Midbrain (tissue), 1 donor: ENCODE measurements at regions not wholly inside any gene's neighbourhood (a gene's known extent, or its start where the extent isn't known, plus 50 kb on each side); places are given as distances from the start of the nearest gene placed in this dataset.

Source experiments
- DNase-seq: peaks from one replicate; lab custom pipeline; 2025; lab: John Stamatoyannopoulos, UW

DNA sequence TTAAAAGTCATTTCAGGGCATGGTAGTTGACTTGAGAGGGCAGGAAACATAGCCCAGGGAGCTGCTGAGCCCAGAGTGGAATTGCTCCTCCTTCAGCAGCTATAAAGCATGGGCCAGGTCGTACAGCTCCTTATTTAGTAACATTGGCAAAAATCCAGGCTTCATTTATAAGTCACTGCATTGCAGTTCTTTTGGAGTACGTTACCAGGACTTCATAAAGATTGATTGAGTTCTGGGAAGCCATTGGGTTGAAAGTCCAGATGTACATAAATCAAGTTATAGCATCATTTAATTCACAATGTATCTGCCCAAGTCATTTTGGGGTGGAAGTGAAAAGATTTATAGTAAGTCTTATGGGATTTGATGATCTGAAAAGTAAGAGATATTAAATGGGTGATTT lies 53.0 kb upstream of the ANKEF1 start:
- no peak for DNase-seq

DNA sequence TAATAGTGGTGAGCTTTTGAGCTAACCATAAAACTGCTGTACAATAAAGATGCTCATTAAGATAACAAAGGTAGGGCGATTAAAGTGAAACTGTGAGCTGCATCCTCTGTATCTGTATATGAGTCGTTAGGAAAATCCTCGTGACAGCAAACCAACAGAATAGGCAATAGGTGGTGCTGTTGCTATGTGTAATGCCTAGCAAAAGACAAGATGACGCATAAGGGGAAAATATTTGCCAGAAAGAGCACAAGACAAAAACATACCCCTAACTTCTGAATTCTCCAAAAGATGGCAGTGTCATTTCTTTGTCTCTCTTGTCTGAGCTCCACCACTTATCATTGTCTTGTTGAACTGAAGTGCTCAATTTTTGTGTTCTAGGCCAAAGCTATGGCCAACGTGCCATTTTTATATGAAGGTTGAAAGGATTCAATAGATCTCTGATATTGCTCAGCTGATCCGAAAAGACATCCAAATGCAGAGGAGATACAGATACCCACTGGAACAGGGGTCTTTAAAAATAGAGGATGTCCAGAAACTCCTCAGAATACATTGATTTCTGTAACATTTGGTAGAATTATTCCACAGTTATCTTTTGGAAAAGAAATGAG lies 56.3 kb upstream of the ANKEF1 start:
- peak; percentile 84 for DNase-seq

DNA sequence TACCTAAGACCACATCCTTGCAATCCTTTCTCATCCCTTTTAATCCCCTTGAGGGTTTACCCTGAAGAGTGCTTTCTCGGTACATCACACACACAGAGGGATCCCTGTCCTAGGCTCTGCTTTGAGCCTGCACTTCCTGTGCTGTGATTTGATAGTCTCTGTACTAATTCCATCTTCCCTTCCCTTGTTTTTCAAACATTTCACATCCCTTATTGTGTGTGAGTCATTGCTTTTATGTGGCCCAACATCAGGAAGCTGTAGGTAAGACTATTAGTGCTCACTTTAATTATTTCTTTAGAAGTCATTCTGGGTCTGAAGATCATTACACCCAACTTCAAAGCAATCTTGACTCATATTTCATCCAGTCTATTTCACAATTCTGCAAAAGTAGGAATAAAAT lies 57.2 kb upstream of the ANKEF1 start:
- DNase-seq = no peak

DNA sequence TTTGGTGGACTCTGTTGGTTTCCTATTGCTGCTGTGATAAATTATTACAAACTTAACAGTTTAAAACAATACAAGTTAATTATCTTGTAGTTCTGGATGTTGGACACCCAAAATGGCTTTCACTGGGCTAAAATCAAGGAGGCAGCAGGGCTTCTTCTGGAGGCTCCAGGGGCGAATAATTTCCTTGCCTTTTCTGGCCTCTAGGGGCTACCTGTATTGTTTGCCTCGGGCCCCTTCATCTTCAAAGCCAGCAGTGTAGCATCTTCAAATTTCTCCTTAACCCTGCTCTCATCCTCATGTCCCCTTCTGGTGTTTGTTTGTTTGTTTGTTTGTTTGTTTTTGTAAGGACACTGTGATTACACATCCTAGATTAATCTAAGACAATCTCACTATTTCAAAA lies 60.5 kb upstream of the ANKEF1 start:
- DNase-seq = no peak

DNA sequence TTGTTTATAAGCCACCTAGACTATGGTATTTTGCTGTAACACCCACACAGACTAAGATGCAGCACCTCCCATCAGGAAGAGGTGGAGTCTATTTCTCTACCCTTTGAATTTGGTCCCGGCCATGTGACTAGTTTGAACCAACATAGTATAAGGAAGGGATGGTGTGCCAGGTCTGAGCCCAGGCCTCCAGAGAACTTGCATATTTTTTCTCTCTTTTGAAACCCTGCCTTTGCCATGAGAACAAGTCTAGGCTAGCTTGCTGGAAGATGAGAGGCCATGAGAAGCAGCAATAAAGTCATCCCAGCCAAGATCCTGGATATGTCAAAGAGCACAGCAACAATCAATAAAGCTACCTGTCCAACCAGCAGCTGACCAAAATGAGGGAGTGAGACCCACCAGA lies 63.0 kb upstream of the ANKEF1 start:
- DNase-seq = no peak

DNA sequence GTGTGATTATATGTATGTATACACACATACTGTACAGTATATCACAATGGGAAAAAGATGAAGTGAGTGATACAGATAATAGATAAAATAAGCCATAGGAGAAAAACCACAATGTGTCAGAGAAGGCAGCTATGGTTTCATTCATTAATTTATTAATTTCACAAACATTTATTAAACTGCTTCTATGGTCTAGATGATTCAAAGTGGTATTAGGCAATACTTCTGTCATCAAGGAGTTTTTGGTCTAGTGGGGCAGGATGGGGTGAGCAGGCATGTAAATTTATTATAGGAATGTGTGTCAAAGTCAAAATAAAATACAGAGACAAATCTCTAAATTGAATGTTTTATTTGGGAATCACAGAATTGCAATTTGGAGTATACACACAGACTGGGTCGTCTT lies 65.2 kb upstream of the ANKEF1 start:
- DNase-seq = no peak

DNA sequence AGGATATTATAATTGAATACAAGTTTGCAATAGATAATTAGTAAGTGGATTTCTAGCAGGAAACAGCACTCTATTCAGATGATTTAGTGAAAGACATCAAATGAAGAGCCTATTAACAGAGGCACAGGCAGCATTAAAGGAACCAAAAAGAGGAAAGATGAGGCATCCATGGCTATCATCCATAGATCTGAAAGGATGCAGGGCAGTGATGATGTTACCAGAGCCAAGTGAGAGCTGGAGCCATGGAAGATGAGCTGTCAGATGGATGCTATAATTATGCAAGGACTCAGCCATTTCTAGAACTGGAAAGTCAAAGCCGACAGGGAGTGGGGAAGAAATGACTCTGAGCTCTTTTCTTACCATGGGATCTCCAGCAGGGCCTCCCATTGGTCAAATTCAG lies 66.8 kb upstream of the ANKEF1 start:
- no peak for DNase-seq

DNA sequence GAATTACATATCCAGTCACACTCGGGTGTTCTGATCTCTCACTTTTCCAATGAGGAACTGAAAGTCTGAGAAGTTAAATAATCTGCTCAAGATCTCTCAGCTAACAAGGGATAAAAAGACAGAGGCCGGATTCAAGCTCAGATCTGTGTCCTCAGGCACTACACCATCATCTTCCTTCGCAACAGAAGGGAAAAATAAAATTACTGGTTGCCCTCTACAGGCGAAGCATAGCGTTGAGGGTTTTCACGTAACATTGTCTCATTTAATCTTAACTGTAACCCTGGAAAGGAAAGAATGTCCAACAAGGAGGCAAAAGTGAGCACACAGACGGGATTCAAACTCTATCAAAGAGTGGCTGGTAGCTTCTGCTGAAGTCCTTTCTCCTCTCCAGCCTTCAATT lies 67.8 kb upstream of the ANKEF1 start:
- DNase-seq = no peak

DNA sequence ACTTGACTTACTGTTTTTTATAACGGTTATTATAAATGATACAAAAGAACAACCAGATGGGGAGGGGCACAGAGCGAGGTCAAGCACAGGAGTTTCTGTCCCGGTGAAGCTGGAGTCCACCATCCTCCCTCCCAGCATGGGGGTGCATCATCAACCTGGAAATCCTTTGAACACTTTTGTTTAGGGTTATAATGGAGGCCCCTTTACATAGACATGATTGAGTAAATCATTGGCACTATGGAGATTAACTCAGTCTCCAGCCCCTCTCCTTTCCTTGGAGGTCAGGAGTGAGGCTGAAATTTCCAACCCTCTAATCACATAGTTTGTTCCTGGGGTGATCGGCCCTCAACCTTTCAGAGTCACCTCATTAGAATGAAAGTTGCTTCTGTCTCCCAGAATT lies 71.8 kb upstream of the ANKEF1 start:
- no peak for DNase-seq

DNA sequence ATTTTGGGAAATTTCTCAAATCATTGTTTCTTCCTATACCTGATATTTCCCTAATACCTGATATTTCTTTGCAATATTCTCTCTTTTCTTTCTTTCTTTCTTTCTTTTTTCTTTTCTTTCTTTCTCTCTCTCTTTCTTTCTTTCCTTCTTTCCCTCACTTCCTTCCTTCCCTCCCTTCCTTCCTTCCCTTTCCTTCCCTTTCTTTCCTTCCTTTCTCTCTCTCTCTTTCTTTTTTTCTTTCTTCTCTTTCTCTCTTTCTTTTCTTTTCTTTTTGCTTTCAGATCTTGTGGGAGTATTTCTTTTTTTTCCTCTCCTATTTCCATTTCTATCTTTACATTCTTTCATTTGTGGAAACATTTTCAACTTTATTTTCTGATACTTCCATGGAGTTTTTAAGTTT lies 76.1 kb upstream of the ANKEF1 start:
- no peak for DNase-seq

DNA sequence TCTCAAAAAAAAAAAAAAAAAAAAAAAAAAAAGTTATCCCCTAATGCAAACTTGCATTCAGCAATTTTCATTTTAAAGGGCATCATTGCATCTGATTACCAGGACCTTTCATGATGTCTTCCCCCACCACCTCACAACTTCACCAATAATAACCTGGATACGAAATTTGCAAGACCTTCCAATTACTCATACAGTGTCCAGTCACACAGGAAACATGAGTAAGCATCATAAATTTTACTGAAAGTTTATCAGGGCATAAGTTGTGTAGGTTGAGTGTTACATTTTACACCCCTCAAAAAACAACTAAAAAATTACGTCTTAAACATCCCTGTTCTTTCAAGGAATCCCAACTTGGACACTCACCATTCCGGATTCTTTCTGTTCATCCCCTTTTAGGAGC lies 79.1 kb upstream of the ANKEF1 start:
- DNase-seq = no peak

DNA sequence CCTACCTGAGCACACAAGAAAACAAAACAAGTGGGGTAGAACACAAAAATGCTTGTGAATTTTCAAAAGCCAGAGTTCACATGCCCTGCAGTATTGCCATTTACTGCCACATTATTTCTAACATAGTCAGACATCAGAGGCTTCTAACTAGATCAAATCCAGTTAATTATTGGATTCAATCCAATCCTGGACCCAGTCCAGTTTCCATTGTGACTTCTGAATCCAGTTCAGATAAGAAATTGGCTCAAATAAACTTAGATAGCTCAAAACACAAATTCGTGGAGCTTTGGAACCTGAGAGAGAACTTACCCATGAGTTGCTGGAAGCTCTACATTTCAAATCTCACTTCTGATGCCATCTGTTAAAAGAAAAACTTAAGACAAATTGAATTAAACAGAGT lies 85.2 kb upstream of the ANKEF1 start:
- no peak for DNase-seq

DNA sequence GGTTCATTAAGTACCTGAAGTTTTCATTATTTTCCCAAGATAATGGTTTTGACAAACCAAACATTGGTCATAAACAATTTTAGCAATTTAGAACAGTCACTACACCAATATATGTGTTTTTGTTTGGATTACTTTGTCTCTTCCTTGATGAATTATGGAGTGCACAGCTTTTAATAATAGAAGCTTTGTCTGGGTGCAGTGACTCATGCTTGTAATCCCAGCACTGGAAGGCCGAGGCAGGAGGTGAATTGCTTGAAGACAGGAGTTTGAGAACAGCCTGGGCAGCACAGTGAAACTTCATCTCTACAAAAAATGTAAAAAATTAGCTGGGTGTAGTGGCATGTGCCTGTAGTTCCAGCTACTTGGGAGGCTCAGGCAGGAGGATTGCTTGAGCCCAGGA lies 89.4 kb upstream of the ANKEF1 start:
- no peak for DNase-seq

DNA sequence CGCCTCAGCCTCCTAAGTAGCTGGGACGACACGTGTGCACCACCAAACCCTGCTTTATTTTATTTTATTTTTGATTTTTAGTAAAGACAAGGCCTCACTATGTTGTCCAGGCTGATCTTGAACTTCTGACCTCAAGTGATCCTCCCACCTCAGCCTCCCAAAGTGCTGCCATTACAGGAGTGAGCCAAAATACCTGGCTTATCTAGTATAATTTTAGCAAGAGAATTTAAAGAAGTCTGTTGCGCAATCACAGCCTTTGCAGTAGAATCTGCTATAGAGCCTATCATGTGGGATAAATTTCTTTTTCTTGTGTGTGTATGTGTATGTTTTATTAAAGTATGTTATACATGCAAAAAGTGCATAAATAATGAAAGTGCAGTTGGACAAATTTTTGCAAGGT lies 92.1 kb upstream of the ANKEF1 start:
- DNase-seq = no peak

DNA sequence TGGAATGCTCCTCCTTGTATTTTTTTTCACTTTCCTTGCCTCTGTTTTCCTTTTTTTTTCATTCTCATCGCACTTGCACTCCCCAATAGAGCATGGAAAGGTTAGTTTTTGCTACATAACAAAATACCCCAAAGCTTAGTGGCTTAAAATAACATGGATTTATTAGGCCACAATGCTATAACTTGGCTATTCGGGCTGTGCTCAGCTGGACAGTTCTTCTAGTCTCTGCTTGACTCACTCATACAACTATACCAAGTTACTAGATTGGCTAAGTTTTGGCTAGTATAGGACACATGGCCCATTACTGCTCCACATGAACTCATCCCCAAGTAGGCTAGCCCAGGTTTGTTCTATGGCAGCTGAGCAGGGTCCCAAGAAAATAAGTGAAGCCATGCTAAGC lies 94.5 kb upstream of the ANKEF1 start:
- no peak for DNase-seq

DNA sequence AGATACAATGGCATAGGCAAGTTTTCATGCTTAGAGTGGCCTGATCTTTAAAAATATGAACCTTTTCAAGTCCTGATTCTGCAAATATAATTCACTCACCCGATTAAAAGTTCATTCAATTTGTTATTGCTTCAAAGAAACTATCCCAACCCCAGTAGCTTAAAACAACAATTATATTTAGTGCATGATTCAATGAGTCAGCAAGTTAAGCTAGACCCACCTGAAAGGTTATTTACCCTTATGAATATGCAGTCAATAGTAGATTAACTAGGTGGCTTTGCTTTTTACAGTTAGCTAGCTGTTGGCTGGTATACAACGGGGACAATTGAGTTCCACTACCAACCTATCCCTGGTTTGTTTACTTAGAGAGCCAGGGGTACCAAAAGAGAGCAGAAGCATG lies 95.6 kb upstream of the ANKEF1 start:
- no peak for DNase-seq

DNA sequence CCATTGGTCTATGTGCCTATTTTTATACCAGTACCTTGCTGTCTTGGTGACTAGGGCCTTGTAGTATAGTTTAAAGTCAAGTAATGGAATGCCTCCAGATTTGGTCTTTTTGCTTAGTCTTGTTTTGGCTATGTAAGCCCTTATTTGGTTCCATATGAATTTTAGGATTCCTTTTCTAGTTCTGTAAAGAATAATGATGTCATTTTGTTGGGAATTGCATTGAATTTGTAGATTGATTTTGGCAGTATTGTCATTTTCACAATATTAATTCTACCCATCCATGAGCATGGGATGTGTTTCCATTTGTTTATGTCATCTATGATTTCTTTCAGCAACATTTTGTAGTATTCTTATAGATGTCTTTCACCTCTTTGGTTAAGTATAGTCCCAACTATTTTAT lies 96.4 kb upstream of the PAK5 start:
- no peak for DNase-seq

DNA sequence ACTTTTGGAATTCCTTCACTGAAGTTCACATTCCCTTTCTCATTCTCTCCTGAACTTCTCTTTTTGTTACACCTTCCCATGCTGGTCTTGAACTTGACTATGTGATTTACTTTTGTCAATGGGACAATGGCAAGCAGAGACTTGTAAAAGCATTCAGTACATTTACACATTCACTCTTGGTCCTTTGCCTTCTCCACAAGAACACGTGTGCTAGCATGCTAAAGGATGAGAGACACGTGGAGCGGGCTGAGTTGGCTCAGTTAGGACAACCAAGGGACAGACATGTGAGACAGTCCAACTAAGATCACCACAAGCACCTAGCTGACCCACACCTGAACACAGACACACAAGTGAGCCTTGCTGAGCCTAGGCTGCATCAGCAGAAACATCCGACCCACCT lies 91.3 kb upstream of the PAK5 start:
- no peak for DNase-seq

DNA sequence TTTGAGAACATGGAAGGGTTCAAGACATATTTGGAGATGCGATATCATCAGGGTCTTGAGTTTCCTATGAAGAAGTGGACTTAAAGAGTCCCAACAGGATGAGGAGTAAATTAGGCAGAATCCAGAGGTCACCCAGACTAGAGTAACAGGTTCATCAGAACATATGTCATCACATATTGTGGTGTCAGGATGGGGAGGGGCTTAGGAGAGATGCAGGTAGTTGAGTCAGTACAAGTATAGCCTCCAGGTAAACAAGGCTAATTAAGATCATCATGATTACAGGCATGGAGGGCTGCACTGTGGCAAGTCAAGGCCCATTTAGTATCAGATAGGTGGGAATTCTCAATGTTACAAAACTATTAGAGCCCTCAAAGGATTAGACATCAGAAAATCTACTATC lies 90.1 kb upstream of the PAK5 start:
- DNase-seq = no peak

DNA sequence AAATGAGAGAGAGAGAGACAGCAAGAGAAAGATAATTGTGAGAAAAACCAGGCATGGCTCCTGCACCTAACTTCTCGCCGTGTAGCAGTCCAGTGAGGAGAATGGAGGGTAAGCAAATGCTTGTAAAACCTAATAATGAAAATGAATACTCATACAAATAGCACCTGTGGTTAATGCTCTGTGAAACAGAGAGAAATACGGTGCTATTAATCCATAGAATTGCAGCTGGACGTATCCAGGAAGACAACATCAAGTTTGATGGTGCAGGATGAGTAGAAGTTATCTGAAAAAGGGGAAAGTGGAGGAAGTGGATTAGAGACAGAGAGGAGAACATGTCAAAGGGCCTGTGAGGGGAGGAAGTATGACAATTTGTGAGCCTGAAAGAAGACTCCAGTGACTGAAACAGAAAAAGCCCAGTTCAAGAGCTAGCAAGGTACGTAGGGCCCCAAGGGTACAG lies 89.4 kb upstream of the PAK5 start:
- no peak for DNase-seq

DNA sequence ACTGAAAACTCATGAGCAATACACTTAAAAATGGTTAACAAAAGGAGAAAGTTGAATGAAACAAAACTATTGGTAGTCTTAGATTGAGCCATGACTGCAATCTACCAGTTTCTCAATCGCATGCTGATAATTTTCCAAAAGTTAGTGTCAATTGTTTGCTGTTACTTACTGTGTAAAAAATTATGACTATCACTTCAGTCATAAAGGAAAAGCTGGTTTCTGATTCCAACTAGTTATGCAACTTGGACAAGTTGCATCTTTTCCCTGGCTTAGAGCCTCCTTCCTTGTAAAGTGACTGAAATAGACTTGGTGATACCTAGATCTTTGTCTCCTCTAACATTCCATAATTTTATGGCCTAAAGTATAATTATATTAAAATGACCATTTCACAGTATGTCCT lies 88.3 kb upstream of the PAK5 start:
- DNase-seq = no peak

DNA sequence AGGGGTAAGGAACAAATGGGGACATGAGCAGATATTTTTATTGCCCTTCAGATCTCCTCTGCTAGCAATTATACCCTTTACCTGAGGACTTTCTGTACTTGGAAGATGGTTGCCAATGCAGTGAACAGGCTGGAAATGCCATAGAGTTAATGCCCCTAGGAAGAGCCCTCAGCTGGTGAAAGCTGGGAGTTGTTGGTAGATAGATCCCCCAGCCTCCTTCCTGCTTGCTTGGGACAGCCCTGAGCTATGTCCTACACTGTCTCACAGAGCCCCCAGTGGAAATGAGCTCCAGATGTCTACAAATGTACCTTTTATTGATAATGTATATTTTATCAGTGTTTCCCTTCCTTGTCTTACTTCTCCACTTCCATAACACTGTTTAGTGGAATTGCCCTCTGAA lies 87.6 kb upstream of the PAK5 start:
- DNase-seq = no peak

DNA sequence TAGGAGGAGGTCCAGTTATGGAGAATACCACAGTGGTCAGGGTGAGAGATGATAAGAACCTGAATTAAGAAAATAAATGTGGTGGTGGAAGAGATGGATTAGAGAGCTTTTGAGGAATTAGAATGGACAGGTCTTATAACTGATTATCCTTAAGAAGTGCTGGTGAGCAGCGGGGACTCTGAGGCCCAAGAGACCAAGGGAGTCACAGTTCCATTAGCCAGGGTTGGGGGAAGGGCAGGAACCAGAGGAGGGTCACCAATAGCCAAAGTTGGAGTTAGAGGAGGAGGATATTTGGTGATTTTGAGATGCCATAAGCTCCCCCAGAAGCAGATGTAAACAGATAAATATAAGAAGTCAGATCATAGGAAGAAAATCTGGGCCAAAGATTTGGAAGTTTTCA lies 87.1 kb upstream of the PAK5 start:
- DNase-seq = no peak

DNA sequence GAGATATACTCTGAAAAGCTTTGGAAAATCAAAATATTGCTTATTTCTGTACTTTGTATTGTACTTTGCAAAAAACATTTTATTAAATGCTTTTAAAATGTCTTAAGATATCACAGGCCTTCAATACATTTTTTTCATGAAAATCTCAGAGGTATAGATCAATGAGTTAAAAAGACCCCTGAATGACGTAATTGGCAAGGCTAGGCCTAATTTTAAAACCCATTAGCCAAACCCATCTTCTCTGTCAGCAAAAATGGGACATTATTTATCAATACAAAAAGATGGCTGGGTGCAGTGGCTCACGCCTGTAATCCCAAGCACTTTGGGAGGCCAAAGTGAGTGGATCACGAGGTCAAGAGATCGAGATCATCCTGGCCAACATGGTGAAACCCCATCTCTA lies 84.8 kb upstream of the PAK5 start:
- no peak for DNase-seq

DNA sequence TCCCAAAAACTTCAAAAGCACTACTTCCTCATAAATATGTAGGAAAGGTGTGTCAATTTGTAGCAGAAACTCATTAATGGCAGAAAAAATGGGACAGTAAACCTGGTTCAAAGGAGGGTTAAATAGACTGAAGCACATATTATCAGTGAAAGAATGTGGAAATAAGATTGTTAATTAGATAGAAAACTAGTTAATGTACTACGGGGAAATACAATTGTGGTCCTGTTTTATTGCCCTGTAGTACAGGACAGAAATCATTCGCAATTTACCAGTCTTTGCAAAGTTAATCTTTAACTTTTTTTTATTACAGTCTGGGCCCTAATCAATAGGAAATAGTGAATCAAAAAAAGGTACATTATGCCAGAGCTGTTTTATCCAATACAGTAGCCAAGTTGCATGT lies 82.0 kb upstream of the PAK5 start:
- DNase-seq = no peak
